Fibroblast of skin of right quadriceps (primary cell): ENCODE measurements at regions not wholly inside any gene's neighbourhood (a gene's known extent, or its start where the extent isn't known, plus 50 kb on each side); places are given as distances from the start of the nearest gene placed in this dataset.
"Not testable (repeated sequence)": the region's sequence is repeated elsewhere in the genome, so short reads cannot be mapped to it uniquely, and the experiment has no call there.

ENCODE experiments used
- DNase-seq: peaks from one replicate; pipeline ENCODE4 v3.0.0-alpha.2; 2013

DNA sequence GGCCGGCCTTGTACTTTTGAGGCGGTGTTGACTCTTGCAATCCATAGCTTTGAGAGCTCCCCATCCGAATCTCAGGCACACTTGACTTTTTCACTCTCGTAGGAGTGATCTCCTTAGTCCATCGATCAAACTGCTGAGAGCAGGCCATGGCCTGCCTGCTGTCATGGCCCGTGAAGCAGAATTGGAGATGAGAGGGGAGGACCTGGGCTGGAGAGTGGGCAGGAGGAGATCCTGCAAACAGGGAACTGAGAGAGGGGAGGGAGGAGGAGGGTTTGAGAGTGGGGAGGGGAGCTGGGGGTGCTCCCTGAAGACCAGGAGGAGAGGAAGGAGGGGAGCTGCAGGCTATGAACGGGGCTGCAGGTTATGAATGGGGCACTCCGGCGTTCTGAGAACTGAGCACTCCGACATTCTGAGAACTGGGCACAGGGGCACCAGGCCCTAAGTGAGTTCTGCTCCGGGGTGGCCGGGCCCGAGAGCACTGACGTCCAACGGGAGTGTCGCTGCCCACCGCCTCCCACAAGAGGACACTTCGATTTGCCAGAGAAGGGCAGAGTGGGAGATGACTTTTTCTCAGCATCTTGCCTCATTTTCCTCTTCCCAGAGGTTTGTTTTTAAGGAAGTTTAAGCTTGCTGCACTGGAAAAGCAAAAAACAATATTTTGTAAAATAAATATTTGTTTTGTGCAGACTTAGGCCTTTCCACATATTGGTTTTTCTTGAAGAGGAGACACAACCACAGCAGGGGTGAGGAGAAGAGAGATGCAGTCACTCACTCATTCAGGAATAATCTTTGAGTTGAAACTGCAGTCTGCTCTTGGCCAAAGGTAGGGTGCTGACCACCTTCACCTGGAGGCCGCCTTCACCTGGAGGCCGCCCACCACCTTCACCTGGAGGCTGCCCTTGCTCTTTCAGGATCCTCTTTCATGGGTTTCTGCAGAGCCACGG is 194.2 kb downstream of the NPIPB11 start:
- not testable (repeated sequence) for DNase-seq

DNA sequence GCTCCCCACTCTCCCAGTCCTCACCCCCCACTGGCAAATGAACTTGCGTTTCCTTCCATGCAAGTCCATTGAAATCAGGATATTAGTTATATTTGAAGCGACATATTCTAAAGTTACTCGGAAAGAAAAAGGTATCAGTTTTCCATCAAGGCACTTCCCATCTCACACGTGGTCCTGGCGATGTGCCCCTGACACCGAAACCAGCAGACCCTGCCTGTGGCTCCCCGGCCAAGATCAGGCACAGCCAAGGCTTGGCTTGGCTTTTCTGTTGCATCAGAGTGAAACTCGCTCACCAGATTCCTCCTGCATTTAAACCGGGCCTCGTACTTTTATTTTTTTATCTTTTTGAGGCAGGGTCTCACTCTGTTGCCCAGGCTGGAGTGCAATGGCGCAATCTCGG is 195.1 kb downstream of the NPIPB11 start:
- not testable (repeated sequence) for DNase-seq

DNA sequence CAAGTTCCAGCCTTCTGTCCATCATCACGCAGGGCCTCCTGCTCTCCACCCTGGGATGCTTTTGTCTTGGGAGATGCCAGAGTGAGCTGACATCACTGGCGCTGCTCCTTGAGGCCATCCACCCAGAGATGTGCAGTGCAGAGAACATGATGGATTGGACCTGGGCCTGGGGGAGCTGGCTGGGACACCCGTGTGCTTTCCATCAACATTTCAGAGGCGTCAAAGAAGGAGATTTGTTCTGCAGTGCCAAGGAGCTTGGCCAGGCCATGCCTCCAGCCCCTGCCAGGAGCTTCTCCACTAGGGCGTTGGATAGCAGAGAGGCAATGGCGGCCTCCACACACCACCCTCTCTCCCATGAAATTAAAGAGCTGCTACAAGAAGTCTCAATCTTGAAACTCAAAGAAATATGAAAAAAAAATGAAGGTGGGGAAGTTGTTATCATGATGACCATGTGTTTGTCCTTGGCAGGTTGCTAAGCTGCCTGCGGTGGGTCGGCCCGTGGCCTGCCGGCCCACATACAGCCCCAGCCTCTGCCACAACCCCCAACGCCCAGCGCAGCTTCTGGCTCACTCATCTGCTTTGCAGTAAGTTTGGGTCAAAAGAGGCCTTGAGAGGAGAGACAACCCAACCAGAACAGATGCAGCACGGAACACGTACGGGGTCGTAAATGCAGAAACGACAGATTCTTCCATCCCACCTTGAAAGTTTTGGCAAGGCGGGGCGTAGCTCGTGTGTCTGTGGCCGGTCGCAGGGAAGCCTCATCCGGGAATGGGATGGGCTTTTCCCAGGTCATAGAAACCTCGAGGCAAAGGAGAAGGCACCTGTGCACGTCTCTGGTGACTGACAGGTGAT is 196.0 kb downstream of the NPIPB11 start:
- DNase-seq: not testable (repeated sequence)

GRCh38 chr16:29206120-29206519 is 200.4 kb downstream of the NPIPB11 start:
- not testable (repeated sequence) for DNase-seq

GRCh38 chr16:29205151-29205550 is 201.4 kb downstream of the NPIPB11 start:
- DNase-seq: not testable (repeated sequence)

DNA sequence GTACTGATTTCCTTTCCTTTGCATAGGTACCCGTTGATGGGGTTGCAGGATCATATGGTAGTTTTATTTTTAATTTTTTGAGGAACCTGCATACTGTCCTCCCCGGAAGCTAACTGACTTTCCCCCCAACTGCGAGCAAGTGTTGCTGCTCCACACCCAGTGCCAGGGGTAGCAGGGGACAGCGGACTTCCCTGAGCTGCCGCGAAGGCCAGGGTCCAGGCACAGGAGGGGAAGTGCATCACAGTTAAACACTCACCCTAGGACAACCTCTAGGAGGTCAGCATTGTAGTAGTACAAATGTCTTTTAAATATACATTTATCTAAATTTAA is 201.7 kb downstream of the NPIPB11 start:
- DNase-seq: no peak

DNA sequence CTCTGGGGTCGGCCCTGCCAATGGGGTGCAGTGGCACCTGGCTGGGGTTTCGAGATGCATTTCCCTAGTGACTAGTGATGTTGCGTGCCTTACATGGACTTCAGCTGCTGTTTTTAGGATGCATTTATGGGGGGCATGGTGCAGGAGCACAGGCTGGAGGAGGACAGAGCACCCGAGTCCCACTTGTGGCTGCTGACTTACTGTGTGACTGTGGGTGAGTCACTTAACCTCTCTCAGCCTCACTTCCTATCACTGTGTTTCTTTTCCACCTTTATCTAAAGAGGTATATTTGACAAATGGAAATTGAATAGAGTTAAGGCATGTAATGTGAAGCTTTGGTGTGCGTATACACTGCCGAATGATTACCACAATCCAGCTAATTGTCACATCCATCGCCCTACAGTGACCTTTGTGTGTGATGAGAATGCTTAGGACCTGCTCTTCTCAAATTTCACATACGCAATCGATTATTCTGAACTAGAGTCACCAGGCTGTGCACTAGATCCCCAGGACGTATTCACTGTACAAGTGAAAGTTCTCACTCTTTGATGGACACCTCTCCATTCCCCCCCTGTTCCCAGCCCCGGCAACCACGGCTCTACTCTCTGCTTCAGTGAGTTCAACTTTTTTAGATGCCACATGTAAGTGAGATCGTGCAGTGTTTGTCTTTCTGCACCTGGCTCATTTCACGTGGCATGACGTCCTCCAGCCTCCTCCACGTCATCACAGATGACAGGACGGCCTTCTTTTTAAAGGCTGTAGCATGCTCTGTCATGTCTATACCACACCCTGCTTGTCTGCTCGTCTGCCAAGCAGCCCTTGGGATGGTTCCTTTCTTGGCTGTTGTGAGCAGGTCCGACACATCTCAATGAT is 202.3 kb downstream of the NPIPB11 start:
- DNase-seq: not testable (repeated sequence)

DNA sequence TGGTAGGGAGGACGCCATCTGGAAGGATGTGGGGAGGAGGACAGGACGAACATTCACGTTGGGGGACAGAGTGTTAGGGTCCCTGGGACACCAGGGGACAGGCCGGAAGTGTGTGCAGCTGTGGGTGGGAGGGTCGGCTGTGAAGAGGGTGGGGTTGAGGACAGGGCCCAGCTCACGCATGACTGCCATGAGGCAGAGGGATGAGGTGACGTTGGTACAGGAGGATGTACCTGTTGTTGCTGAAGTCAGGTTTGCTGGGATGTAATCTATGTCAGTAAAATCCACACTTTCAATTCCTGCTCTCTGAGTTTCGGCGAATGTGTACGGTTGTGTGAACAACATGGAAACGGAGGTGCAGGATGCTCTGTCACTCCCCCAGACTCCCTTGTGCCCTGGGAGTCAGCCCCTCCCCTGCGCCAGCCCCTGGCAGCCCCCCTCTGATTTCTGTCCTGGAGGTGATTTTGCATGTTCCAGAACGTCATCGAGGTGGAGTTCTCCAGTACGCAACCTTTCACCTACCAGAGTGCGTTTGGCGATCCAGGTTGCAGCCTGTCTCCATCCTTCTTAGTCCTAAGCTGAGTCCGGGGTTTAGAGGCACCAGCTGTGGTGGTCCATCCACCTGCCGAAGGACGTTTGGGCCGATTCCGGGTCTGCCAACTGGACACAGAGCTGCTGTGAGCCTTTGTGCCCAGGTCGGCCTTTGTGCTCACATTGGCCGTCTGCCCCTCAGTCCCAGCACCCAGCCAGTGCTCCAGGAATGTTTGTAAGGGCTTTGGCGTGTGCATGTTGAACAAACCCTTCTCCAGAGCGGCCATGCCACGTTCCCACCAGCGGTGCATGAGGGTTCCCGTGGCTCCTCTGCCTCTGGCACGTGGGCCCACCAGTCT is 203.2 kb downstream of the NPIPB11 start:
- DNase-seq: not testable (repeated sequence)

DNA sequence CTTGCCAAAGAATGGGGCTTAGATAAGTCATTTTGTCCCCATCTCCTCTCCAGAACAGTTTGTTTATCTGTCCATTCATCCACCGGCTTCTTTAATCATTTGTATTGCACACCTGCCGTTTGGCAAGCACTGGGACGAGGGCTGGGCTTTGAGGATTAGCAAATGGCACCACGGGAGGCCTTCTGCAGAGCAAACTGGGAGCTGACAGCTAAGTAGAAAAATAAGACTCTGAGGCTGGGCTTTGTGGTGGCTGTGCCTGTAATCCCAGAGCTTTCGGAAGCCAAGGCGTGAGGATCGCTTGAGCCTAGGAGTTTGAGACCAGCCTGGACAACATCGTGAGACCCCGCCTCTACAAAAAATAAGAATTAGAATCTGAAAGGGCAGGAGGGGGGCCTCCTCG is 203.9 kb downstream of the NPIPB11 start:
- not testable (repeated sequence) for DNase-seq

GRCh38 chr16:29202025-29202632 is 204.4 kb downstream of the NPIPB11 start:
- DNase-seq: not testable (repeated sequence)

- DNase-seq: not testable (repeated sequence)
Observed at GRCh38 chr16:29201296-29202024, 205.1 kb downstream of the NPIPB11 start.

- not testable (repeated sequence) for DNase-seq
Observed at GRCh38 chr16:29200681-29201080, 205.8 kb downstream of the NPIPB11 start.

GRCh38 chr16:29200135-29200601 is 206.3 kb downstream of the NPIPB11 start:
- DNase-seq: peak; percentile 39

DNA sequence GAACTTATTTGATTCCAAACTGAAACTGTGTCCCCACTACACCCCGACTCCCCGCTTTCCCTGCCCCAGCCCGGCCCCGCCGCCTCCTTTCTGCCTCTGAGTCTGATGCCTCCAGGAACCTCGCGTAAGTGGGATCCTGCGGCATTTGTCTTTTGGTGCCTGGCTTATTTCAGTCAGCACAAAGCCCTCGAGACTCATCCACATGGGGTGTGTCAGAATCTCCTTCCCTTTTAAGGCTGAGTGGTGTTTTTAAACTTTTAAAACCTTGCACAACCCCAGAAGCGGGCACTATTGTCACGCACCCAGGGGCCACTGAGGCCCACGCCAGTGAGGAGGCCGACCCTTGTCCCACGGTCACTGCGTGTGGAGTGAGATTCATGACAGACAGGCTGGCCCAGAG is 206.9 kb downstream of the NPIPB11 start:
- DNase-seq: peak; percentile 13

GRCh38 chr16:29198731-29199521 is 207.6 kb downstream of the NPIPB11 start:
- DNase-seq: no peak

DNA sequence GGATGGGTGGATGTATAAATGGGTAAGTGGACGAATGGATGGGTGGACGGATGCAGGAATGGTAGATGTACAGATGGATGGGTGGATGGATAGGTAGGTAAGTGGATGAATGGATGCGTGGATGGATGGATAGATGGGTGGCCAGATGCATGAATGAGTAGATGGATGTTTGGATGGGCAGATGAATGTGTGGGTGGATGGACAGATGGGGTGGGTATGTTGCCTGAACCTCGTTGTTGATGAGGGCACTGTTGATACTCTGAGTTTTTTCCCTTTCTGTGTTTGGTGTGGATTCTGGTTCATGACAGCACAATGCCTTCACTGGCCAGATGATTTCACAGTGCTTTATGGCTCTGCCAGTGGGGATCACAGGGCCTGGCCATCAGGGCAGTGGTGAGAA is 208.3 kb downstream of the NPIPB11 start:
- DNase-seq: no peak

GRCh38 chr16:29197494-29198100 is 208.9 kb downstream of the NPIPB11 start:
- not testable (repeated sequence) for DNase-seq

GRCh38 chr16:29196746-29197145 is 209.8 kb downstream of the NPIPB11 start:
- not testable (repeated sequence) for DNase-seq
